K562 (cell line): ENCODE measurements at regions not wholly inside any gene's neighbourhood (a gene's known extent, or its start where the extent isn't known, plus 50 kb on each side); places are given as distances from the start of the nearest gene placed in this dataset.

Experiments
- CREB5 ChIP-seq: fragments of 250-450 bp; sonication (Bioruptor Pico); IDR thresholded peaks from 2 replicates; pipeline ENCODE4 v1.5.0; 2020; ENCODE audit warnings: mild to moderate bottlenecking
- CTCF ChIP-seq, 3 experiments: IDR thresholded peaks in 2 of 3; conservative IDR thresholded peaks in 1 of 3; 2 replicates each; pipeline ENCODE4 v1.5.1; 2011 to 2012; ENCODE audit warnings: low read length in 3 of 3, mild to moderate bottlenecking in 3 of 3, control low read depth in 2 of 3, improper control_type of control experiment in 1 of 3, inconsistent platforms in 1 of 3, low read depth in 1 of 3, mixed read lengths in 1 of 3, moderate library complexity in 1 of 3; ENCODE audit not compliant: insufficient read depth in 2 of 3
- E2F1 ChIP-seq: sonication (generic); formaldehyde crosslinking; IDR thresholded peaks from 2 replicates; pipeline ENCODE4 v1.8.1; 2023; ENCODE audit warnings: mild to moderate bottlenecking, missing genetic modification reagents, moderate library complexity
- GABPA ChIP-seq: fragments of 200-800 bp; sonication (Bioruptor generic); conservative IDR thresholded peaks from 2 replicates; pipeline ENCODE4 v1.6.1; 2016; ENCODE audit warnings: low read depth, missing genetic modification characterization, missing compliant biosample characterization
- IRF9 ChIP-seq: fragments of 450-650 bp; IDR thresholded peaks from 2 replicates; pipeline ENCODE4 v1.6.1; 2016; ENCODE audit warnings: missing biosample characterization, missing genetic modification characterization
- PHF8 ChIP-seq: fragments of 200-600 bp; sonication (generic); IDR thresholded peaks from 2 replicates; pipeline ENCODE4 v1.6.1; 2012; ENCODE audit warnings: mixed run types, mild to moderate bottlenecking, inconsistent platforms, low read length, moderate library complexity, borderline replicate concordance
- TAF1 ChIP-seq: IDR thresholded peaks from 2 replicates; pipeline ENCODE4 v1.6.1; 2011; ENCODE audit warnings: mild to moderate bottlenecking, low read length, moderate library complexity; ENCODE audit not compliant: insufficient read depth, control insufficient read depth, severe bottlenecking; ENCODE audit errors: extremely low read depth
- THAP7 ChIP-seq: fragments of 250-450 bp; sonication (Bioruptor Pico); IDR thresholded peaks from 2 replicates; pipeline ENCODE4 v1.5.0; 2021
- UBTF ChIP-seq, 2 experiments: IDR thresholded peaks; 2 replicates each; pipeline ENCODE4 v1.6.1; 2012; ENCODE audit warnings: improper control_type of control experiment in 2 of 2, low read depth in 2 of 2, low read length in 2 of 2, borderline replicate concordance in 1 of 2

- TF ChIP-seq THAP7 (no peak), IRF9 (no peak), PHF8 (no peak), E2F1 (CRISPR knock-in tag) (no peak), CTCF (IDR thresholded peaks at IDR 0.05 in 2 of 3, conservative IDR thresholded peaks at IDR 0.05 in 1 of 3; ENCODE audit: insufficient read depth in 2 of 3, low read depth in 1 of 3, low read length in 3 of 3) (no peak), CREB5 (CRISPR knock-in tag) (no peak), TAF1 (no peak), UBTF (IDR thresholded peaks at IDR 0.05; ENCODE audit: borderline replicate concordance in 1 of 2, low read depth in 2 of 2, low read length in 2 of 2) (no peak), GABPA (no peak)
Measured at GRCh38 chr16:6528217-6528616, 804.4 kb upstream of the RBFOX1 start.
